ENCODE measurements at regions not wholly inside any gene's neighbourhood (a gene's known extent, or its start where the extent isn't known, plus 50 kb on each side); places are given as distances from the start of the nearest gene placed in this dataset.

DNA sequence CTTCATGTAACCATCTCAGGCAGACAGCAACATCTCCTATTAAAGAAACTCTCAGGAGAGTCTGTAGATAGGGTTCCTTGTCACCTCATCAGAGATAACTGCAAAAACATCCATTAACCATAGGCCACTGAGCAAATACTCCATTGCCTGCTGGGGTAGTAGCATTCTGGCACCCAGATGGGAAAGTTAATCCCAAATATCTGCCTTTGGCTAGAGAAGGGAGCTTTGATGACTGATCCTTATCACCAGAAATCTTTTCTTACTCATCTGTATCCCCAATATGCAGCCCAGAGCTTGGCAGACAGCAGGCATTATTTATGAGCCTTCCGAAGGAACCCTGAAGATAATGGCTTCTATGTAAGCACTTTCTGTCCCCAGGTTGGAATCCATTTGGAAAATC, 173.1 kb downstream of the MFSD1 start:
- DNase-seq, result no peak

DNA sequence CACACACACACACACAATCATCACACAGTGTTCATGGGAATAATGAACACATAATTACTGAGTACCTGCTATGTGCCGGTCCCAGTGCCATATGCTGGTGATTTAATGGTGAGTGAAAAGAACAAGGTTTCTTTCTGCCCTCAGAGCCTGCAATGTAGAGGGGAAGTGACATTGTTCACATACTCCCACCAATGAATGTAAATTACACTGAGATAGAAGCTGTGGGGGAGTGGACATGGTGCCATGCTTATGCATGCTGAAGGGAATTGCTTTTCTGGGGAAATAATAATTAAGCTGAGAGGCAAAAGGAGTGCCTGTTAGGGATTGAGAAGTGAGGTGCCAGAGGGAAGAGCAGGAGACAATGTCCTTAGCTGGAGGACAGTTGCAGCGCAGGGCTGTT, 175.1 kb downstream of the MFSD1 start:
- no peak for DNase-seq

- DNase-seq, result no peak
Measured at GRCh38 chr3:158977497-158977896, 175.6 kb downstream of the MFSD1 start.

DNA sequence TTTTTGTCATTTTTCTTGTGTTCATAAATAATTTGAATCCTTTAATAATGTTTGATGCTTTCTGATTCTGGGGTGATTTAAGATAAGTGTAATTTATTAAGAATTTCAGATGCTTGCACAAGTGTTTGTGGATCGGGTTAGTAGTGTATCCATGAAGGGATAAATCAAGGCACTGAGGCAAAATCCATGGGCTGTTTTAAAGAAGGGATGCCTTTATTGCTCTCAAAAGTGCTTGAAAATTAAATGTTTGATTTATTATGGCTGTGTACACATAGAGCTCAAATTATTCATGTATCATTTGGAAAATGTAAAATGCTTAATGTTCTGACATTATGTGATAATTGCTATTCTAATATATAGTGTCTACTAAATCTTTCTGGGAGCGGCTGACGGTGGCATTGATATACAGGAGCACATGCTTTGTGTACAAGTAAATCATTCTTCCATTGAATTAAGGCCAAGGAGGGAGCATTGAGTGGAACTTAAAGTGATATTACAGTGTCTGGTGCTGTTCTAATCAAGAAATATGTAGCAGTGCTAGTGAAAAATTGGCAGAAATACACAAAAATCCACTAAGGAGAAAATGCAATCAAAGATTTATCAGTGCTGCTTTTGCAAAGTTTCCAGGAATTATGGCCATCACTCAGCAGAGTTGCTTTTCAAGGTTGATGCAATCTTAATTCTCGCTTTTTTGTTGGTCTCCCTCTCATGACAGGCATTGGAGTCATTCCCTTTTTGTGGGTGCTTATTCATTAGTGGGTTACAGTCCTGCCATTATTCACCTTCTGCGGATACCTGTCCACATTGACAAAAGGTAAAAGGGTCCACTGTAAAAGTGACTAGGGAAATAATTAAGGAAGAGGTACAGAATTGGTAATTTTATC, 181.6 kb downstream of the MFSD1 start:
- DNase-seq, result no peak

DNA sequence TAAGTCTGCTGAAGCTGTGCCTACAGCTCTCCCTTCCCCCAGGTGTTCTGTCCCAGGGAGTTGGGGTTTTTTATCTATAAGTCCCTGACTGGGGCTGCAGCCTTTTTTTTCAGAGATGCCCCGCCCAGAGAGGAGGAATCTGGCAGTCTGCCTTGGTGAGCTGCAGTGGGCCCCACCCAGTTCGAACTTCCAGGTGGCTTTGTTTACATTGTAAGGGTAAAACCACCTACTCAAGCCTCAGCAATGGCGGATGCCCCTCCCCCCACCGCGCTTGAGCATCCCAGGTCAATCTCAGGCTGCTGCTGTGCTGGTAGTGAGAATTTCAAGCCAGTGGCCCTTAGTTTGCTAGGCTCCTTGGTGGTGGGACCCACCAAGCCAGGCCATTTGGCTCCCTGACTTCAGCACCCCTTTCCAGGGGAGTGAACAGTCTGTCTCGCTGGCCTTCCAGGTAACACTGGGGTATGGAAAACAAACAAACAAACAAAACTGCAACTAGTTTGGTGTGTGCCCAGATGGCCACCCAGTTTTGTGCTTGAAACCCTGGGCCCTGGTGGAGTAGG, 189.4 kb downstream of the MFSD1 start:
- peak; percentile 0 for DNase-seq

GRCh38 chr3:158992463-158992862, 190.6 kb downstream of the MFSD1 start:
- no peak for DNase-seq

DNA sequence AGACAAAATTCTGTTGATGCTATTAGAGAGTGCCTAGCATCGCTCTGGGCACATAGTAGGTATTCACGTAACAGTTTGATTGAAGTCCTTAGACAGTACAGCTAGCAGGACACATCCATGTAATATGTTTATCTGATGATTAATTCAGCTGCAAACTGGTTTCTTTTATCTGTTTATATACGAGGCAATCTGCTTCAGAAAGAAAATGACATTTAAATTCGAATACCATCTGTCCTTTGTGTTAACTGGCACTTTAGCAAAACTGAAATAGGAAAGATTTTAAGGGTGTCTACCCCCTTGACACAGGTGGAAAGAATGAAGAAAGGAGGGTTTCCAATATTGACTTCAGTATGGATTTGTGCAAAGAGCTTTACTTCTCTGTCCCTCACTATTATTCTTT, 192.5 kb downstream of the MFSD1 start:
- DNase-seq, result no peak

DNA sequence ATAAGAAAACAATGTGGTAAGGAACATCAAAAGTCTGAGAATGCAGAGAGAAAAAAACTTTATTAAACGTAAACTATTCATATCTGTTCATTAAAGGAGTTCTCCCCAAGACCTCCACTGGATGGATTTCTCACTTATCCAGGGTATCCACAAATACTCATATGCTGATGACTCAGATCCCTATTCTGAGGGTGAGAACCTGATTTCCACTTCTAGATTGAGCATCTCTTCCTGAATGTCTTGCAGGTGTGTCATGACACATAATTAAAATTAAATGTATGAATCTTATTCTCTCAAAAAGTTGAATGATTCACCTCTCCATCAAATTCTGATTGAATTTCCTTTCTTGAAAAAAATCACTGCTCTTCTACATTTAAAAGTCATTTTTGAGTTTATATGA, 199.9 kb downstream of the MFSD1 start:
- DNase-seq, result no peak

DNA sequence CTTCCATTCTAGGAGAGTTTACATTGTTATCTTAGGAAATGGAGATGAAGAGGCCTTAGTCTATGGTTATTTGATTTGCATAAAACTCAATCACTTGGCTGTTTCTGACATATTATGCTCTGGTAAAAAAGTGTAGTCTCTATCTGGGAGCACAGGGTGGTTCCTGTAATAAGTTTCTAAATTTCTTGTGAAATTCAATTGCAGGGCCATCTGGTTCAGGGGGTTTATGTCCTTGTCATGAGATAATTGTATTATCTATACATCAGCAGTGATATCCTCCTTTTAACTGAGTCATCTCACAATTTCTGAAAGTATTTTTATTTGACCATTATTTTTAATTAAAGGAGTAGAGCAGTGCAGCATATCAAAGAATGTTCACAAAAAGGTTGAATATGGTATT, 203.3 kb downstream of the MFSD1 start:
- DNase-seq, result no peak

- no peak for DNase-seq
Measured at GRCh38 chr3:159007331-159007730, 205.5 kb downstream of the MFSD1 start.

GRCh38 chr3:159008401-159008800, 206.5 kb downstream of the MFSD1 start:
- no peak for DNase-seq

DNA sequence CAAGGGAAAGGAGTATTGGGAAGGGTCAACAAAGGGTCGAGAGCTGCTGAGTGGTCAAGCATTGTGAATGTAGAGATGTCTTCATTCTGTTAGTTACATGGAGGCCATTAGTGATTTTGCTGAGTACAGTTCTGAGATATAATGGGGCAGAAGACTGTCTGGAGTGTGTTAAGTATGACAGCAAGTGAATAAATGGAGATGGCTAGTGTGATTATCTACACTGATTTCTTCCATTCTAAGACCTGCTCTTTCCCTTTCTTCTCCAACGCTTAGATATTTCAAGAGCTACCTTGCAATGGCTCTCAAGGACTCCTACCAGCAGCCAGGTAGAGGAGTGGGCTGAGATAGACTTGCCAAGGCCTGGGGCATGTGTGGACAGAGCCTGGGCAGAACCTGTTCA, 216.5 kb downstream of the MFSD1 start:
- no peak for DNase-seq

GRCh38 chr3:159025733-159026132, 223.9 kb downstream of the MFSD1 start:
- no peak for DNase-seq

DNA sequence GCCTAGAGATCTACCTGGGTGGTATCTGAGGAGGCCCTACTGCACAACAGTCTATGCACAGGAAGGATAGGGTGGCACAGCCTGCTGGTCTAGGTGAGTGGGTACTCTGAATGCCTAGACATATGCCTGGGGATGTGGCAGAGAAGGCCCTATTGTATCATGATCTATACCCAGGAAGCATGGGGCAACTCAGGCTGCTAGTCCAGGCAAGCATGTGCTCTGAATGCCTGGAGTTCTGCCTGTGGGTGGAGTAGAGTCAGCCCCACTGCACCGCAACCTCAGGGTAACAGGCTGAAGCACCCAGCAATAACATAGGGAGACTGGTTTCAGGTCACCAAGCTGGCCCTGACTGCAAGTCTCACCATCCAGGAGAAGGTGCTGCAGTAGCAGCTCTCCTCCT, 224.7 kb downstream of the MFSD1 start:
- DNase-seq, result no peak

GRCh38 chr3:159028706-159029105, 226.9 kb downstream of the MFSD1 start:
- no peak for DNase-seq

DNA sequence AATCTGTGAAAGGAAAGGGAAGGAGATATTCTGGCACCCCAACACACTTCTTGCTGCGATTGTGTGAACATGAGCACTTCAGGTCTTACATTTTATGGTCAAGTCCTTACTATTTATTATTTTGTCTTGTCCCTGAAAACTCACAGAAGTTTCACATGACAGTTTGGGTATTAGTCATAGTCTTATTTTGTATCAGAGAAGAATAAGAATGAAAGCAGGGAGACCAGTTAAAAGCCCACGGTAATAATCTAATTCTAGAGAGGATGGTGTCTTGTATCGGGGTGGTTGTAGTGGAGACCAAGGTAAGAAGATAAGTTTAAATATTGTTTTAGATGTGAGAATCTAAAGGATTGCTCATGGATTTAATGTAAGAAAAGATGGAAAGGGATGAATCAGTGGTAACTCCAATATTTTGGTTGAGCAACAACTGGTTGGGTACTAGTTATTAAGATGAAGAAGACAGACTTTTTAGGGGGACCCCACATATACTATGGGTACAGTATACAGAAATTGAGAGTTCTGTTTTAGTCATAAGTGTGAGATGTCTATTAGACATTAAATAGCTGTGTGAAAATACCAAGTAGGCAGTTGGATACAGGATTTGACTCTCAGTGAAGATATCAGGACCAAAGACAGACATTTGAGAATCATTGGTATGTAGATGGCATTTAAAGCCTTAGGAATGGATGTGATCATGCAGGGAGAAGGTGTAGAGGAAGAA, 227.6 kb downstream of the MFSD1 start:
- no peak for DNase-seq

DNA sequence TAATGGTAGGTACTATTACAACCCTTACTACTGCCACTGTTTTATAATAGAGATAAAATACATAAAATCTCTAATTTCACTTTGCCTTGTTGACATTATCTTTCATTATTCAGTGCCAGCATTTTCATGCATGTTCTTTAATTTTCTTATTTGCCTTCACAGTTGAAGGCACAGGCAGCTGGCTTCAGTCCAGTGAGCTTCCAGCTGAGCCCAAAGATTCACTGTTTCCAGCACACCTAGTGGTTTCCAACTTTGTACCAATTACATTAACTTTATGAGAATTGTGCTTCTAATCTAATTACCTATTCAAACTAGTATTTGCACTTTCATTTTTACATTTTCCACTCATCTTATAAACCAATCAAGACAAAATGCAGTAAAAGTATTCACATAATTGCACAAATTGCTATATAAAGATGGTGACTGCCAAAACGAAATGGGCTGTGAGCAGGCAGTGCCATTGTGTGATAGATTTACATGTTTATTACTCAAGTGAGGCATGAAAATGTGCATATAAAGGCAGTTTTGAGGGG, 228.3 kb downstream of the MFSD1 start:
- no peak for DNase-seq

- no peak for DNase-seq
Measured at GRCh38 chr3:159030886-159031679, 229.2 kb downstream of the MFSD1 start.

DNA sequence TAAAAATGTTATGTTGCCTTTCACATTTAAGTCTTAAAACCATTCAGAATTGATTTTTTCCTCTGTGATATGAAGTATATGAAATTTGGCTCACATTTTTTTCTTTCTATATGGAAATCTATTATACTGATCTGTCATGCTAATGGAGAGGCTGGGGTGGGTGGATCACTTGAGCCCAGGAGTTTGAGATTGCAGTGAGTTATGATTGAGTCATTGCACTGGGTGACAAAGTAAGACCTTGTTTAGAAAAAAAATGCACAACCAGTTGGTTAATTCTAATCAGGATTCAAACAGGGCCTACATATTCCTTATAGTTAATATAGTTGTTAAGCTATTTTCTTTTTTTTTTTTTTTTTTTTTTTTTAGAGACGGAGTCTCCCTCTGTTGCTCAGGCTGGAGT, 230.5 kb downstream of the MFSD1 start:
- no peak for DNase-seq

- DNase-seq, result no peak
Measured at GRCh38 chr3:159038405-159038804, 236.6 kb downstream of the MFSD1 start.

- DNase-seq, result no peak
Measured at GRCh38 chr3:159039286-159039685, 237.4 kb downstream of the MFSD1 start.

DNA sequence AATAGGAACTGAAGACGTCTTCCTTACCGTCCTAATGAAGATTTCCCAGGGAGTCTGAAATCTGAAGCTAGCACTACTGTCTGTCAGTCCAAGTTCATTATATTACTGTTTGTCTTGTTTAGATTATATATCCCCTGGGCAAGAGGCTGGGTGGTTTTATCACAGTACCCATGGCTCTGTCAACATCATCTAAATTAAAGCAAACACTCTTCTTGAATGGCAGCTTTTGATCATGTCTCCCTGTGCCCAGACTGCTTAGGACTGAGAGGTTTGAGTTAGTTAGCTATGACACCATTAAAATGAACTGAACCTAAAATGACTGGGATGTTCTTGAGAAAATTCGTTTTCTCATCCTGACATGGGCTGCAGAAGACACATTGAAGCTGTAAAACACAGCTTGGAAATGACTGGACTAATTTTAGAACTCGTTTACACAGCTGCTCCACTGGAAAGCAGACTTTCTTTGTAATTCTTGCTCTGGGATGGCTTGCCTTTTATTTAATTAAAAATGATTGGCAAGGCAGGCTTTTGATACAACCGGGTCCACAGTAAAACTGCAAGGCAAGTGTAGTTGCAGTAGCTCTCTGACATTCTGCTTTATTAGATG, 243.5 kb downstream of the MFSD1 start:
- no peak for DNase-seq

GRCh38 chr3:159047361-159047760, 245.5 kb downstream of the MFSD1 start:
- no peak for DNase-seq
